Testis (tissue), 2 donors: ENCODE measurements at regions not wholly inside any gene's neighbourhood (a gene's known extent, or its start where the extent isn't known, plus 50 kb on each side); places are given as distances from the start of the nearest gene placed in this dataset.

ENCODE experiments used
- DNase-seq: peaks from one replicate; pipeline ENCODE4 v3.0.0-alpha.2; 2019
- H3K27ac ChIP-seq, 2 donors: fragments of 200-600 bp; sonication (generic); one replicate each; pipeline ENCODE4 v1.5.1; 2019
- H3K27me3 ChIP-seq: fragments of 200-600 bp; sonication (generic); one replicate; pipeline ENCODE4 v1.5.1; 2019
- H3K36me3 ChIP-seq: fragments of 200-600 bp; sonication (generic); one replicate; pipeline ENCODE4 v1.5.1; 2017; ENCODE audit warnings: low read depth; ENCODE audit errors: missing control alignments
- H3K4me1 ChIP-seq: fragments of 200-600 bp; sonication (generic); one replicate; pipeline ENCODE4 v1.5.1; 2019
- H3K4me3 ChIP-seq, 2 donors: fragments of 200-600 bp; sonication (generic); one replicate each; pipeline ENCODE4 v1.5.1; 2017 to 2019
- H3K9me3 ChIP-seq: fragments of 200-600 bp; sonication (generic); one replicate; pipeline ENCODE4 v1.5.1; 2017
- POLR2A ChIP-seq: fragments of 450-650 bp; IDR thresholded peaks from one replicate; pipeline ENCODE4 v1.6.1; 2017; ENCODE audit warnings: antibody characterized with exemption, mild to moderate bottlenecking, moderate library complexity
- WGBS, 2 donors: methylation state at CpG; one replicate each; pipeline ENCODE4 v1.1.5; 2018; 5-methylcytosine and 5-hydroxymethylcytosine counted together
- intact Hi-C: fragments of 100-400 bp; cut with DNase I; formaldehyde crosslinking; loops from one replicate; pipeline ENCODE4 v1.15.1; 2023; ENCODE audit warnings: low total_unique reads
- TF ChIP-seq, protein P1 (sequence below), 3 experiments: fragments of 450-650 bp in 2 of 3; fragments of 200-600 bp in 1 of 3; sonication (generic) in 1 of 3; IDR thresholded peaks; one replicate each; pipeline ENCODE4 v1.5.1; 2016 to 2019; ENCODE audit warnings: antibody characterized with exemption in 3 of 3, mild to moderate bottlenecking in 2 of 3, moderate library complexity in 1 of 3

GRCh38 chr4:12562021-12562420, 922.1 kb downstream of the RAB28 start:
- intact Hi-C loops: no loop called here
- H3K4me1 ChIP-seq: no peaks in the 10 kb centered on the region
- no peak for TF ChIP-seq POLR2A
- TF ChIP-seq, protein P1, sequence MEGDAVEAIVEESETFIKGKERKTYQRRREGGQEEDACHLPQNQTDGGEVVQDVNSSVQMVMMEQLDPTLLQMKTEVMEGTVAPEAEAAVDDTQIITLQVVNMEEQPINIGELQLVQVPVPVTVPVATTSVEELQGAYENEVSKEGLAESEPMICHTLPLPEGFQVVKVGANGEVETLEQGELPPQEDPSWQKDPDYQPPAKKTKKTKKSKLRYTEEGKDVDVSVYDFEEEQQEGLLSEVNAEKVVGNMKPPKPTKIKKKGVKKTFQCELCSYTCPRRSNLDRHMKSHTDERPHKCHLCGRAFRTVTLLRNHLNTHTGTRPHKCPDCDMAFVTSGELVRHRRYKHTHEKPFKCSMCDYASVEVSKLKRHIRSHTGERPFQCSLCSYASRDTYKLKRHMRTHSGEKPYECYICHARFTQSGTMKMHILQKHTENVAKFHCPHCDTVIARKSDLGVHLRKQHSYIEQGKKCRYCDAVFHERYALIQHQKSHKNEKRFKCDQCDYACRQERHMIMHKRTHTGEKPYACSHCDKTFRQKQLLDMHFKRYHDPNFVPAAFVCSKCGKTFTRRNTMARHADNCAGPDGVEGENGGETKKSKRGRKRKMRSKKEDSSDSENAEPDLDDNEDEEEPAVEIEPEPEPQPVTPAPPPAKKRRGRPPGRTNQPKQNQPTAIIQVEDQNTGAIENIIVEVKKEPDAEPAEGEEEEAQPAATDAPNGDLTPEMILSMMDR (IDR thresholded peaks at IDR 0.05): no peak
- H3K36me3 ChIP-seq: no peaks in the 10 kb centered on the region
- H3K27me3 ChIP-seq: no peaks in the 10 kb centered on the region
- no peaks in the 10 kb centered on the region for H3K9me3 ChIP-seq
- no peak for DNase-seq
- no peak overlapping the region for H3K27ac ChIP-seq
- H3K4me3 ChIP-seq: no peak overlapping the region

DNA sequence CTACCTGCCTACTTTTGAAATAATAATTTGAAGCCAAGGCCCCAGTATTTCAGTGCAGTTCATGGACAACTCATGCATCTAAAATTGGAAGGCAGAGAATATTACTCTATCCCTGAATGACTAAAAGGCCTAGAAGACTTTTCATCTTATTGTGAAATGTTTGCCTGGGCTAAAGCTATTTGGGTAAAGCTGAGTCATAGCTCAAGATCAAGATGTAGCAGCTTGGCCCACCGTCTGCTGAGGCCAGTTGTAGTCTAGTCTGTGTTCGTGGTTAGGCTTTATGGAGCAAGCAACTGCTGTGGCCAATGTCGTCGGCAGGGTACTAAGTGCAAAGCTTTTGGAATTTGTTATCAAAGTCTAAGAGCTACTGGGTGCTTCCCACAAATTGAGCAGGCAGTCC, 929.1 kb downstream of the RAB28 start:
- no peaks in the 10 kb centered on the region for H3K27me3 ChIP-seq
- intact Hi-C loops: no loop called here
- 91 to 92% methylated on average over 4 of the region's 4 CpGs for WGBS, 2 donors
- H3K4me3 ChIP-seq: no peak overlapping the region
- TF ChIP-seq, protein P1 (IDR thresholded peaks at IDR 0.05): no peak
- no peak for TF ChIP-seq POLR2A
- no peak for DNase-seq
- H3K27ac ChIP-seq: no peak overlapping the region
- no peaks in the 10 kb centered on the region for H3K4me1 ChIP-seq
- no peaks in the 10 kb centered on the region for H3K36me3 ChIP-seq
- H3K9me3 ChIP-seq: no peaks in the 10 kb centered on the region

GRCh38 chr4:12548678-12549077, 935.5 kb downstream of the RAB28 start:
- H3K27me3 ChIP-seq: no peaks in the 10 kb centered on the region
- H3K4me1 ChIP-seq: no peaks in the 10 kb centered on the region
- whole genome bisulfite sequencing, 2 donors: 61% methylated on average over 4 of the region's 4 CpGs
- no peak overlapping the region for H3K4me3 ChIP-seq
- no peak for DNase-seq
- intact Hi-C loops: no loop called here
- H3K36me3 ChIP-seq: no peaks in the 10 kb centered on the region
- no peak overlapping the region for H3K27ac ChIP-seq
- TF ChIP-seq POLR2A: no peak
- TF ChIP-seq, protein P1 (IDR thresholded peaks at IDR 0.05): no peak
- H3K9me3 ChIP-seq: no peaks in the 10 kb centered on the region

GRCh38 chr4:12545812-12546211, 938.3 kb downstream of the RAB28 start:
- H3K27ac ChIP-seq: no peak overlapping the region
- DNase-seq: no peak
- H3K36me3 ChIP-seq: no peaks in the 10 kb centered on the region
- H3K4me3 ChIP-seq: no peak overlapping the region
- no peaks in the 10 kb centered on the region for H3K4me1 ChIP-seq
- H3K9me3 ChIP-seq: no peaks in the 10 kb centered on the region
- intact Hi-C loops: no loop called here
- no peaks in the 10 kb centered on the region for H3K27me3 ChIP-seq
- 87 to 91% methylated on average over 1 of the region's 1 CpG for WGBS, 2 donors
- TF ChIP-seq, protein P1 (IDR thresholded peaks at IDR 0.05): no peak
- no peak for TF ChIP-seq POLR2A

- intact Hi-C loops: no loop called here
- H3K27ac ChIP-seq: no peak overlapping the region
- H3K9me3 ChIP-seq: no peaks in the 10 kb centered on the region
- H3K36me3 ChIP-seq: no peaks in the 10 kb centered on the region
- no peaks in the 10 kb centered on the region for H3K27me3 ChIP-seq
- no peak for DNase-seq
- 54 to 59% methylated on average over 17 of the region's 17 CpGs for WGBS, 2 donors
- H3K4me1 ChIP-seq: no peaks in the 10 kb centered on the region
- peak overlapping the region in 1 of 2 donors; percentile 32 for H3K4me3 ChIP-seq
- TF ChIP-seq POLR2A: no peak
- TF ChIP-seq, protein P1 (IDR thresholded peaks at IDR 0.05): no peak
Measured at GRCh38 chr4:12538162-12538561, 946.0 kb downstream of the RAB28 start.
